ENCODE measurements at regions not wholly inside any gene's neighbourhood (a gene's known extent, or its start where the extent isn't known, plus 50 kb on each side); places are given as distances from the start of the nearest gene placed in this dataset.

DNA sequence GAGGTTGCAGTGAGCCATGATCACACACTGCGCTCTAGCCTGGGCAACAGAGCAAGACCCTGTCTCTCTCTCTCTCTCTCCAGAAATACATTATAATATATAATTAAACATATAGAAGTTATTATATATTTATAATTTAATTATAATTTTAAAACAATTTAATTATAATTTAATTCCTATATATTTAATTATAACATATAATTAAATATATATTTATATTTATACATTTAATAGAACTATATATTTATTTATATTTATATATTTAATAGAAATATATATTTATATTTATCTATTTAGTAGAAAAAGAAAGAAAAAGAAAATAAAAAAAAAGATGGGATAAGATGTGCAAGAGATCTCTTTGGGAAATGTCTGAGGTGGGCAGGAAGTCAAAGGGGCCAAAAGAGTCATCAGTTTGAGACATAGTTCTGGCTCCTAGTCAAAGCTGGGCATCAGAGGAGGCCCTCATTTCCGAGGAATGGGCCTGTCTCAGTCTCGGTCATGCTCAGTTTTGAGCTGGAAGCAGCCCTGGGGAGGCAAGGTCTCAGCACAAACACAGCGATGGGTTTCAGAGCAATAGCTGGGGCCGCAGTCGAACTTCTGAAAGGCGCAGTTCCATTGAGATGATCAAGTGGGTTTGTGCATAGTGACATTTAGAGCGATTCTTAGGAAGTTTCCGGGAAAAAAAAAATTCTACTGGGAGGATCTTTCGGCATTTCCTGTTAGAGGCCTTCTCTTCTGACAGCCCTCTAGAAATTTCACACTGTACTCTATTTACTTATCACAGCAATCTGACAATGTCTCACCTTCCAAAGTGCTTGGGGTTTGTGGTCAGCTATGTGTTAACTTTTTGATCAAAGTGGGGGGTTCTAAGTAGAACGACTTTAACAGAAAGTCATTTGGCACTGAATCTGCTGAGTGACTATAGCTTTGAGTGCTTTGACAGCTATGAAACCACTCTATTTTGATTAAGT, 58.7 kb upstream of the GZMB start:
- no peak for DNase-seq (ENCODE audit: low spot score in 2 of 2)
- TF ChIP-seq POLR2A (IDR thresholded peaks at IDR 0.05), result no peak
- TF ChIP-seq, protein P1, sequence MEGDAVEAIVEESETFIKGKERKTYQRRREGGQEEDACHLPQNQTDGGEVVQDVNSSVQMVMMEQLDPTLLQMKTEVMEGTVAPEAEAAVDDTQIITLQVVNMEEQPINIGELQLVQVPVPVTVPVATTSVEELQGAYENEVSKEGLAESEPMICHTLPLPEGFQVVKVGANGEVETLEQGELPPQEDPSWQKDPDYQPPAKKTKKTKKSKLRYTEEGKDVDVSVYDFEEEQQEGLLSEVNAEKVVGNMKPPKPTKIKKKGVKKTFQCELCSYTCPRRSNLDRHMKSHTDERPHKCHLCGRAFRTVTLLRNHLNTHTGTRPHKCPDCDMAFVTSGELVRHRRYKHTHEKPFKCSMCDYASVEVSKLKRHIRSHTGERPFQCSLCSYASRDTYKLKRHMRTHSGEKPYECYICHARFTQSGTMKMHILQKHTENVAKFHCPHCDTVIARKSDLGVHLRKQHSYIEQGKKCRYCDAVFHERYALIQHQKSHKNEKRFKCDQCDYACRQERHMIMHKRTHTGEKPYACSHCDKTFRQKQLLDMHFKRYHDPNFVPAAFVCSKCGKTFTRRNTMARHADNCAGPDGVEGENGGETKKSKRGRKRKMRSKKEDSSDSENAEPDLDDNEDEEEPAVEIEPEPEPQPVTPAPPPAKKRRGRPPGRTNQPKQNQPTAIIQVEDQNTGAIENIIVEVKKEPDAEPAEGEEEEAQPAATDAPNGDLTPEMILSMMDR (IDR thresholded peaks at IDR 0.05), result no peak
- intact Hi-C loops (cut with DNase I; ENCODE audit: low total_unique reads), result no loop called here
- 77 to 81% methylated on average over 11 of the region's 11 CpGs for WGBS, 2 donors
- H3K4me3 ChIP-seq (ENCODE audit: low read depth, poor library complexity, severe bottlenecking), result no peak overlapping the region

DNA sequence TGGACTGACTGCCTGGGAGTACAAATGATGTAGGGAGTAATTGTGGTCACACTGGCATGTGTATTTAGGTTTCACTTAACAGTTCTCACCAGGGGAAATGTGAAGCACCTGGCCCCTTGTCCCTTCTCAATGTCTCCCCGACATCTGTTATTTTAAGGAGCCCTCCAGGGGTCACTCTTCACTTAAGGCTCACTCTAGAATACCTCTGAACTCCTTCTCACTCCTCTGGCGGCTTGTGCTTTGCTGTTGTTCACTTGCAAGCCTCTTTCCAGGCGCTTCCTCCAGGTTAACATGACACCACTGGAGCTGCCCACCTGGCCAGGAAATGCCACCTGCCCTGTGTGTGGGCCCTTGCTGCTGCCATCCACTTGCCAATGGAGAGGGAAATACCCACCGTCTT, 56.5 kb upstream of the GZMB start:
- DNase-seq (ENCODE audit: low spot score in 2 of 2), result no peak
- intact Hi-C loops (cut with DNase I; ENCODE audit: low total_unique reads), result no loop called here
- TF ChIP-seq, protein P1 (IDR thresholded peaks at IDR 0.05), result no peak
- TF ChIP-seq POLR2A (IDR thresholded peaks at IDR 0.05), result no peak
- WGBS, 2 donors, result 58 to 64% methylated on average over 4 of the region's 4 CpGs
- no peak overlapping the region for H3K4me3 ChIP-seq (ENCODE audit: low read depth, poor library complexity, severe bottlenecking)

DNA sequence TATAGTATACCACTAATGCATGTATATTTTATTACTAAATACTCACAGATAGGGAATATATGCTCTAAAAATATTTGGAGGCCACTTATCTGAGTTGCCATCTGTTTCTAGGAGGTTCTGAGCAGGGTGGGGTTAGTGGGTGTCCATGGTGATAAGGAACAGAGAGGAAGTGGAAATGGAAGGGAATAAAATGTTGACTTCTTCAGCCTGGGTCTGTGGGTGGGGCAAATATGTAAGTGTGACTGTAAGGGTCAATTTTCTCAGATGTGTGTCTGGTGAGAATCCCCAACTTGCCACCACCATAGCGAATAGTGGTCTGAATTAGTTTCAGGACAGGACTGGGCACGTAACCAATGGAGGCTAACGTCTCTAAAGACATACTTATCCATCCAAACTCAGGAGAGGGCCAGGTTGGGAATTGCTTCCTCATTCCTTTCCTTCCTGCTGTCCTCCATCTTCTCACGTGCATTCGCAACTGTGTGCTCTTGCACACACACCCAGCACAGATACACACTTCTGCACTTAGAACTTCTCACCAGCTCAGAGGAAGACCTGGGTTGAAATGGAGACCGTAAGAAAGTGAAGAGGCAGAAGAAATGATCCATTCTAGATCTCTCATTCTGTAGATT, 54.2 kb upstream of the GZMB start:
- H3K4me3 ChIP-seq (ENCODE audit: low read depth, poor library complexity, severe bottlenecking), result no peak overlapping the region
- no peak for TF ChIP-seq POLR2A (IDR thresholded peaks at IDR 0.05)
- TF ChIP-seq, protein P1 (IDR thresholded peaks at IDR 0.05), result no peak
- 73 to 81% methylated on average over 6 of the region's 6 CpGs for WGBS, 2 donors
- no peak for DNase-seq (ENCODE audit: low spot score in 2 of 2)
- intact Hi-C loops (cut with DNase I; ENCODE audit: low total_unique reads), result no loop called here
